HEK293 (cell line): ENCODE measurements at regions not wholly inside any gene's neighbourhood (a gene's known extent, or its start where the extent isn't known, plus 50 kb on each side); places are given as distances from the start of the nearest gene placed in this dataset.

ENCODE experiments used
- REST ChIP-seq: fragments of 450-650 bp; formaldehyde crosslinking; IDR thresholded peaks from 2 replicates; pipeline ENCODE4 v1.5.1; 2016; ENCODE audit warnings: missing biosample characterization, missing genetic modification characterization
- SP7 ChIP-seq: fragments of 450-650 bp; formaldehyde crosslinking; IDR thresholded peaks from 2 replicates; pipeline ENCODE4 v1.5.1; 2016; ENCODE audit warnings: missing biosample characterization, missing genetic modification characterization
- YY1 ChIP-seq: fragments of 450-650 bp; formaldehyde crosslinking; IDR thresholded peaks from 2 replicates; pipeline ENCODE4 v1.5.1; 2018; ENCODE audit warnings: missing biosample characterization, missing genetic modification characterization
- ZNF174 ChIP-seq: fragments of 450-650 bp; formaldehyde crosslinking; IDR thresholded peaks from 2 replicates; pipeline ENCODE4 v1.5.0; 2017; ENCODE audit warnings: missing biosample characterization, mild to moderate bottlenecking, missing genetic modification characterization
- TF ChIP-seq, protein P1 (sequence below): fragments of 450-650 bp; formaldehyde crosslinking; IDR thresholded peaks from 2 replicates; pipeline ENCODE4 v1.5.1; 2016; ENCODE audit warnings: missing biosample characterization, missing genetic modification characterization

DNA sequence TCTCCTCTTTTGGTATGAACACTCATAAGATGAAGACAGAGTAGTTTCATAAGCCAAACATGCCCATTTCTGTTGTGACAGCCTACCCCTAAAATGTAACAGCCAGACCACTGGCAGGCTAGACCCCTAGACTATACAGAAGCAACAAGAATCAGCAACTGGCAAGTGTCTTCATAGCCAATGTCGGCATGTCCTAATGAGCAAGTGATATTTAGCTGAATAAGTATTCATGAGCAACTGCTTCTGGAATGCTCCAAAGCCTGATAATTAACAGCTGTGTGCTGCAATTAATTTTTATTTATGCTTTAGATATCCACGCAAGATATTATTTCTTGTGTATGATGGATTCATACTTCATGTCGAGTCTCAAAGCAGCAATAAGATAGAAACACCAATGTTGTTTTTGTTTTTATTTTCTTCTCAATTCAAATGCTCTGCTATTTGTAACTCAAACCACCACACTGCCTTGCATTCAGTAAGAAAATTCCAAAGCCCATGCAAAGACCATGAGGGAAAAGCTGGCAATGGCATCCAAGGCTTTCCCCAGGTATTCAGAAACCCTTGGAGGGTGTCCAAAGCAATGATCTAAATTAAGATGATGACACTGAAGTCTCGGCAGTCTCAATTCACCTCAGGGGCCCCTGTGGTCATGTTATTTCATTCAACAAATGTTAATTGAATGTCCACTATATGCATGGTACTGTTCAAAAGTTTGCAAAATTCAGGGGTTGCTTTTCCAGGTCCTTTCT lies 167.7 kb upstream of the NECTIN3 start:
- TF ChIP-seq YY1 (tag by site-specific recombination): no peak
- TF ChIP-seq REST (tag by site-specific recombination): no peak
- no peak for TF ChIP-seq SP7 (tag by site-specific recombination)
- TF ChIP-seq ZNF174 (tag by site-specific recombination): no peak
- TF ChIP-seq, protein P1, sequence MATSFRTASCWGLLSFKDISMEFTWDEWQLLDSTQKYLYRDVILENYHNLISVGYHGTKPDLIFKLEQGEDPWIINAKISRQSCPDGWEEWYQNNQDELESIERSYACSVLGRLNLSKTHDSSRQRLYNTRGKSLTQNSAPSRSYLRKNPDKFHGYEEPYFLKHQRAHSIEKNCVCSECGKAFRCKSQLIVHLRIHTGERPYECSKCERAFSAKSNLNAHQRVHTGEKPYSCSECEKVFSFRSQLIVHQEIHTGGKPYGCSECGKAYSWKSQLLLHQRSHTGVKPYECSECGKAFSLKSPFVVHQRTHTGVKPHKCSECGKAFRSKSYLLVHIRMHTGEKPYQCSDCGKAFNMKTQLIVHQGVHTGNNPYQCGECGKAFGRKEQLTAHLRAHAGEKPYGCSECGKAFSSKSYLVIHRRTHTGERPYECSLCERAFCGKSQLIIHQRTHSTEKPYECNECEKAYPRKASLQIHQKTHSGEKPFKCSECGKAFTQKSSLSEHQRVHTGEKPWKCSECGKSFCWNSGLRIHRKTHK (tag by site-specific recombination): no peak
